NCI-H524 (cell line): ENCODE measurements at regions not wholly inside any gene's neighbourhood (a gene's known extent, or its start where the extent isn't known, plus 50 kb on each side); places are given as distances from the start of the nearest gene placed in this dataset.

Experiments
- DNase-seq, 2 experiments: peaks; one replicate each; lab custom pipeline; 2025; lab: John Stamatoyannopoulos, UW

DNA sequence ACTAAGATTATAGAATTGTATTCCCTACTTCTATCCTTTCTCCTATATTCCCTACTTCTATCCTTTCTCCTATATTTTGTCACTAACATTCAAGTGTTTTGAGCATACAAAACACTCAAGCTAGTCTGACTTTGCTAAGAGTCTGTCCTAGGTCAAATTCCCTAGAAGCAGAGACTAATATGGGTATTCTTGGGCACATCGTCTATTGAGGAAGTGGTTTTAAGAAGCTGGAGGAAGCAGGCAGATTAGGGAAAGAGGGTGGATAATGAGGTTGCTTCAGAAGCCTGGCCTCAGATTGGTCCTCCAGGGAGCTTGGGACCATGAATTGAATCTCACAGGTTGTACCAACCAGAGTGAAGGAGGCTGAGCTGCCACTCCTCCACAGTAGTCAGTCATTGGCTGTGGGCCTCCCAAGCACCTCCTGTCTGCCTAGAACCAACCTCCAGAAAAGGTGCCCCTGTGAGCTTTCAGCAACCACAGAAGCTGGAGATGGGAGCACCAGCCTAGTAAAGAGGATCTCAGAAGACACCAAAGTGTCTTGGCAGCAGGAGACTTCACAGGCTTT, 295.9 kb upstream of the PHF14 start:
- no peak for DNase-seq

DNA sequence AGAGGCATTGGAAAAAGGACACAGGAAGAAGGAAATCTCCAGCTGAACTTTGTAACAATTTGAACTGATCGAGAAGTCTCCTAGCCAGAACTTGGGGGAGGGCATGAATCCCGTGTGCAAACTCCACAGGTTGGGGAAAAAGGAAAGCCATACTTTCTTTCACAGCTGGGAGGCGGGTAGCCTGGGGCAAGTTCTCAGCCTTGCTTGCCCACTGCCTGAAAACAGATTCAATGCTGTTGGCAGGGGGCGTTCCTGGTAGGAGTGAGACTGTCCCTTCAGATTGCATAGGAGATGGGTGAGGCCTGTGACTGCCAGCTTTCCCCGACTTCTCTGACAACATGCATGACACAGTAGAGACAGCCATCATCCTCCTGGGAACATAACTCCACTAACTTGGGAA, 289.1 kb upstream of the PHF14 start:
- no peak for DNase-seq

DNA sequence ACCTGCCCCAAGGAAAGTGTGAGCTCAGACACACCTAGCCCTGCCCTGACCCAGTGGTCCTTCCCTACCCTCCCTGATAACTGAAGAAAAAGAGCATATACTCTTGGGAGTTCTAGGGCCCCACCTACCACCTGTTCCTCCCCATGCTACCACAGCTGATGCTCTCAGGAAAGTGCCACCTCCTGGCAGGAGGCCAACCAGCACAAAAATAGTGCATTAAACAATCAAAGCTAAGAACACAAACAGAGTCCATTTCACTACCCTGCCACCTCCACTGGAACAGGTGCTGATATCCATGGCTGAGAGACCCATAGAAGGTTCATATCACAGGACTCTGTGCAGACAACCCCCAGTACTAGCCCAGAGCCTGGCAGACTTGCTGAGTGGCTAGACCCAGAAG, 288.6 kb upstream of the PHF14 start:
- DNase-seq: peak in 1 of 2 experiments; percentile 5

DNA sequence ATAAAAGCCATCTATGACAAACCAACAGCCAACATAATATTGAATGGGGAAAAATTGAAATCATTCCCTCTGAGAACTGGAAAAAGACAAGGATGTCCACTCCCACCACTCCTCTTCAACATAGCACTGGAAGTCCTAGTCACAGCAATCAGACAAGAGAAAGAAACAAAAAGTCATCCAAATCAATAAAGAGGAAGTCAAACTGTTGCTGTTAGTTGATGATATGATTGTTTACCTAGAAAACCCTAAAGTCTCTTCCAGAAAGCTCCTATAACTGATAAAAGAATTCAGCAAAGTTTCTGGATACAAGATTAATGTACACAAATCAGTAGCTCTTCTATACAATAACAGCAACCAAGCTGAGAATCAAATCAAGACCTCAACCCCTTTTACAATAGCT, 285.1 kb upstream of the PHF14 start:
- DNase-seq: no peak

DNA sequence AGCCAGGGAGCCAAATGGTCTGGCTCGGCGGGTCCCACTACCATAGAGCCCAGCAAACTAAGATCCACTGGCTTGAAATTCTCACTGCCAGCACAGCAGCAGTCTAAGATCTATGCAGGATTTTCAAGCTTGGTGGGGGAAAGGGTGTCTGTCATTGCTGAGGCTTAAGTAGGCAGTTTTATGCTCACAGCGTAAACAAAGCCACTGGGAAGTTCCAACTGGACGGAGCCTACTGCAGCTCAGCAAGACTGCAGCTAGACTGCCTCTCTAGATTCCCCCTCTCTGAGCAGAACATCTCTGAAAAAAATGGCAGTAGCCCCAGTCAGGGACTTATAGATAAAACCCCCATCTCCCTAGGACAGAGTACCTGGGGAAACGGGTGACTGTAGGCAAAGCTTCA, 277.6 kb upstream of the PHF14 start:
- no peak for DNase-seq

DNA sequence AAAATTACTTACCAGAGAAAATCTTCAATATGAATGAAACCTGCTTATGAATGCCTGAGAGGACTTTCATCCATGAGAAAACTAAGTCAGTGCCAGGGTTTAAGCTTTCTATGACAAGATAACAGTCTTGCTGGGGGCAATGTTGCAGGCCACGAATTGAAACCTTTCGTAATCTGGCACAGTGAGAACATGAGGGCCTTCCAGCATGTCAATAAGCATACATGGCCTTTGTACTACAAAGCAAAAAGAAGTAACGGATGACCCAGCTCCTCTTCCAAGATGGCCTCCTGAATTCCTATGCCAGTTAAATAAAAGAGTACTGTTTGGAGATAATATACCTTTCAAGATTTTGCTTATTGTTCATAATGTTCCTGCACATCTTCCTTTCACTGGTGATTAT, 270.6 kb upstream of the PHF14 start:
- no peak for DNase-seq

DNA sequence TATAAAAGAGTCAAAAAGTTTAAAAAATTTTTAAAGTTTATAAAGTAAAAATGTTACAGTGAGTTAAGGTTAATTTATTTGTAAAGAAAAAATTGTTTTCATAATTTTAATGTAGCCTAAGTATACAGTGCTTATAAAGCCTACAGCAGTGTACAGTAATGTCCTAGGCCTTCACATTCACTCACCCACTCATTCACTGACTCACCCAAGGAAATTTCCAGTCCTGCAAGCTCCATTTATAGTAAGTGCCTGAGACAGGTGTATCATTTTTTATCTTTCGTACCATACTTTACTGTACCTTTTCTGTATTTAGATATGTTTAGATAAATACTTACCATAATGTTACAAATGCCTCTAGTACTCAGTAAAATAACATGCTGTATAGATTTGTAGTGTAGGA, 269.7 kb upstream of the PHF14 start:
- no peak for DNase-seq

DNA sequence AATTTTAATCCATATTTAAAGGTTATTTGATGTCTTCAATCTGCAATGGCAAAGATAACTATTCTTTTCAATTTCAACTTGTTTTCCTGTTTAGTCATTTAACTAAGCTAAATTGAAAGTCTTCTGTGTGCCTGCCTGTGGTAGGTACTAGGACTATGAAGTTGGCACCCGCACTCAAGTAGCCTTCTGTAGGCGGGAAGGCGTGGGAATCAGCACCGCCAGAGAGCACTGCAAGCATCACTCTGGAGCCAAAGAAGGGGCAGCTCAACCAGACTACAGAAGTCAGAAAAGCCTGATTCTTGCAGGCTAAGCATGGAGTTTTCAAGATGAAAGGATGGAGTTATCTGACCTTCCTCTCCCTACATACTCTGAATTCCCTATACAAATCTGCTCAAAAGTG, 269.0 kb upstream of the PHF14 start:
- no peak for DNase-seq

DNA sequence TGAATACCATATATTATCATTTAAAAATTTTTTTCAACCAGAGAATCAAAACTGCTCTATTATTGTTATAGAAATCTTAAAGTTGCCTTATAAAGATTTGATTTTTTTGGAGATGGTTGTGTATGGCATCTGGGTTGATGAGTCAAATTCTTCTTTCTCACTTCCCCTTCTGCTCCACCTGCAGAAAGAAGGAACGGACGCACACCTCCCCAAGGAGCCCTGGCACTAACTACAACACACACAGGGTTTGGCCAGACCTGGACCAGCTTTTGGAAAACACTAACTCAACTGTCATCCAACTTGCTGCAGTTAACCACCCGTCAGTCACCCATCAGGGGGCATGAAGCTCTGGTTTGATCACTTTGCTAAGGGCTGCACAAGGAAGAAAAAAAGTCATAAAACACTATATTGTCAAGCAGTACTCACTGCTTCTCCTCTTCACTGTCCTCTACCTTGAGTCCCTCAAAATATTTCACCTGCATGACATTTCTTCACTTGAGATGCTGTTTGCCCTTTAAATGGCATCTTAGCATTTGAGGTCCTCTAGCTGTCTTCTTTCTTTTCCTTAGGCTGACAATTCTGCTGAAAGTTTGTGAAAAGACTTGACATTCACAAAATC, 266.7 kb upstream of the PHF14 start:
- DNase-seq: no peak

DNA sequence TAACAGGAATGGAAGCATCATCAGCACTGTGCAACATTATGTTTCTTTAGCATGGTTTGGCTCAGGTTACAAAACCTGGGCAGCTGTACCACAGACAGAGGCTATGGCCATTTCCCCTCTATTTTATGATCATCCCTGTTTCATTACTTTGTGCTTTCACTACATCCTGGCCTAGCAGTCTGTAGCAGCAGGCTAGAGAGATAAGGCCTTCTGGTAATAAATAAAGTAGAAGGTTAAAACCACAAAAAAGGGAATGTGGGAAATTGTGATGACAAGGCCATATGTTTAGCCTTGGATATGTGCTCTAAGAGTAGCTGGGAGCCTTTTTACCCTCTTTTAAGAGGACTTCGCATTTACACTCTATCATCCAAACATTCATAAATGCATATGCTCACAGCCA, 266.2 kb upstream of the PHF14 start:
- peak in 1 of 2 experiments; percentile 38 for DNase-seq

DNA sequence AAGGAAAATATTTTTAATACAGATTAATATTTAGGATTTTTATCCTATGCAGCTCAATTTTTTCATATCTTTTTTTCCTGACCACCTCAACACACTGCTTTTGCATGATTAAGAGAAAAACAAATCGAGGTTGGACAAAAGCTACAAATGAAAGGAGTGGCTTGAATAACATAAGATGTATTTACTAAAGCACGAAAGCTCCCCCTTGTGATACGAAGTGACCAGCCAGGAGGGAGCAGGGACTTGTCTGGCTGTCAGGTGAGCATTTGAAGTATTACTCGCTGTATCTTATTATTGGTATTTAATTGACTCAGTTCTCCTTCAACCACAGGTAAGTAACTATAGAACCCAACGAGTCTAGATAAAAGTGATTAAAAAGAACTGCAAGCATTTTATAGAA, 265.2 kb upstream of the PHF14 start:
- peak; percentile 34 to 76 for DNase-seq

DNA sequence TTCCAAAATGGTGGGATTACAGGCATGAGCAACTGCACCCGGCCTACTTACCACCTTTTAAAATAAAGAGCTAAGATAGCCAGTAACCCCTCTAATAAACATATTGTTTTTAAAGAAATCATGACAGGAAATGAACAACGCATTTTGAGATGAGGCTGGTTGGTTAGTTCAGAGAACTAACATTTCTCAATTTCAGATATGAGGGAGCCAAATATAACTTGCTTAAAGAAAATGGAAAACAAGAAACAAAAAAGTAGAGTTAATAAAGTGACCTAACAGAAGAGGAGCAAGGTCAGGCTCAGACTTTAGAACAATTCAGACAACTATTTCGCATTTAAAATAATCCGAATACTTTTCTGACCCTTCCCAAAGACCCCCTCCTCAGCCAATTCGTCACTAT, 254.9 kb upstream of the PHF14 start:
- no peak for DNase-seq

DNA sequence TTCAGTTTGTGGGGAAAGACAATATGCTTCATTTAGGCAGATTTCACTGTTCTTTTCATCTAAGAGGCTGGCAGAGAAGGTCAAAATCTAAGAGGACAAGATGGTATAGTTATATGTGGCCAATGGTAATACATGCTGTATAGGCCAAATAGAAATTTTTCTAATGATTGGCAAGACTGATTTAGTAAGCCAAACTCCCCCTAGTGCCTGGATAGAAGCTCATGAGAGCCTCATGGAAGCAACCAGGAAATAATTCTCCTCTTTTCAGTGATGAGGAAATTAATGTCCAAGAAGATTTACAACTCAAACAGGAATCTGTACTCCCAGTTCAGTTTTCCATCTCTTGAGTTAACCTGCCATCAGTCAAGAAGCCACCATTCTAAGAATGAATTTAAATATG, 253.6 kb upstream of the PHF14 start:
- no peak for DNase-seq

DNA sequence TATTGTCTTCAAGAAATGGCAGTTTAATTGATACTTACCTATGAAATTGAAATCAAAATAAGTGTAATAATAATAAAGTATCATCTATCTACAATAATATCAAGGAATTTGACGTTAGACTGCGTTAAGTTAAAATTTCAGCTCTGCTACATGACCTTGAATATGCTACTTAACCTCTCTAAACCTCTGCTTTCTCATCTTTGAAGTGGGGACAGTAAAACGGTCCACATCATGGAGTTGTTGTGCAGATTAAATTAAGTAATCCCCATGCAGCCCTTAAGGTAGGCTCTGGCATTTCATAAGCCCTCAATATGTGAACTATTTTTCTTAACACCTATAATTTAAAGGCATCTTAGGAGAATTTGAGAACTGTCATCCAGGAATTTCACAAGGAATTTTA, 252.4 kb upstream of the PHF14 start:
- DNase-seq: no peak

DNA sequence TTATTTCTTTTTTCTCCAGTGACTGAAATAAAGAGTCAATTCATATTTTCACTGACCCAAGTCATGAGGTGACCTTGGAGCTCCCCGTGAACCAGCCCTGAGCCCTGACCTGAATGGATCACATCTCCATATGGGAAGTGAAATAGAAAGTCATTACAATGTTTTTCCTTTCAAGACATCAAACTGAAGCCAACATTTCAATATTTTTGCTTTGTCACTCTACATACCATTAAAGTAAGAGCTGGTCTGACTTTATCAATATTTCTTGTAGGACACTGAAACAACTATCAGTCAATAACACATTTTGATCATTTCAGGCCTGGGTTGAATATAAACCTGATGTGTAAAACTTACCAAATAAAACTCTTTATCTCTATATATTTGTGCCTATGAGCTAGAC, 249.8 kb upstream of the PHF14 start:
- DNase-seq: no peak

DNA sequence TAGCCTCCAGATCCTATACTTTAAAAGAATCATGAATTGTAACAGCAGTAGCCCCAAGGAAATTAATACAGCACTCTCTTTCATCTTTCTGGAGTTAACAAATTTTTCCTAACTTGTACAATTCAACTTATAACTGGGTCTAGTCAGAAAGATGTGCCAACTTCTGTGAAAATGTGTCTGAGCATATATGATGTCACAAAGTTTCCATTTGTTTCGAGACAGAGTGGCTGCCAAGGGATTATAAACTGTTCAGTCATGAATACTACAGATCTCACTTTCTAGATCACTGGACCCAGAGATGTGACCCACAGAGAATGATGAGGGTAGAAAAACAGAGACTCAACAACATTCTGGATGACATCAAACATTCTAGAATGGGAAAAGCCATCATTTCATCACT, 249.2 kb upstream of the PHF14 start:
- no peak for DNase-seq

DNA sequence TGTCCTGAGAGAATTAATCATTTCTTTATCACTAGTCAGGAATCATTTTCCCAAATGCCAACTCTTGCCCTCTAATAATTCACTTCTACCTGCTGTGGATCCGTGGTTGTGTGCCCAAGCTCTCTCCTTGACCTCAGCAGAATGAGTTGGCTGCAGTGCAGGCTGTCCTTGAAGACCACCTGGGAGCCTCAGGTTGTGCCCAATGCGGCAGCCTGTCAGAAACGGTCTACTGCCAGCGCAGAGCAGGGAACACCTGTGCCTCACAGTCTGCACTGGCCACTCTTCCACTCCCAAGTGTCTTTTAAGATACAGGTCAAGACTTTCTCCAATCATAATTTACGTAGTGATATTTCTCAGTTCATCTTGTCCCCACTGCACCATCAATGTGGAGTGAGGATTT, 246.0 kb upstream of the PHF14 start:
- DNase-seq: no peak

DNA sequence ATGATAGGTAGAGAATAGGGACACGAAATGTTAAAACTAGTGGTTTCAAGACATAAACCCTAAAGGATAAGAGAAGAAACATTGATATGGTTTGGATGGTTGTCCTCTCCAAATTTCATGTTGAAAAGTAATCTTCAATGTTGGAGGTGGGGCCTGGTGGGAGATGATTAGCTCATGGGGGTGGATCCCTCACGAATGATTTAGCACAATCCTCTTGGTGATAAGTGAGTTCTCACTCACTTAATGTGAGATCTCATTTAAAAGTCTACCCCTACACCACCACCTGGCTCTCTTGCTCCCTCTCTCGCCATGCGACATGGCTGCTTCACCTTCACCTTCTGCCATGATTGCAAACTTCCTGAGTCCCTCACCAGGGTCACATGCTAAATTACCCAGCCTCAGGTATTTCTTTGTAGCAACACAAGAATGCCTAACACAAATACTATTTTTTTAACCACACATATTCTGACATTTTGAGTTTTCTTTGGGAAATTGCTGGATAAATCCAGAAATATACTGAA, 242.4 kb upstream of the PHF14 start:
- no peak for DNase-seq

DNA sequence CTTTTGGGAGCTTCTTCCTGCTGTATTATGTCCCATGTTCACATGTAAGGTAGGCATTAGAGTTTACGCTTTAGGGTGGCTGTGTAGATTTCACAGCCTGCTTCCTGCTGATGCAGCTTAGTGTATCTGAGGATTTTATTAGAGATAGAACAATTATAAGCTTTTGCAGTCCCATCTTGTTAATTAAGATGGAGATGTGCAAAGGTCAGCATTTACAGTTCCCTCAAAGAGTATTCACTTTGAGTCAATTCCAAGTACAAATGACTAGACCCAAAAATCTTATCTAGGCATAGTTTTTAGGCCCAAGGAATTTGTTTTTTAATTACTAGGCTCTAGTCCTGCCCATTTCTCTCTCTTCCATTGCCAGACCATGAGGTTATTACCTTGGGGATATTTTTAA, 239.9 kb upstream of the PHF14 start:
- no peak for DNase-seq

DNA sequence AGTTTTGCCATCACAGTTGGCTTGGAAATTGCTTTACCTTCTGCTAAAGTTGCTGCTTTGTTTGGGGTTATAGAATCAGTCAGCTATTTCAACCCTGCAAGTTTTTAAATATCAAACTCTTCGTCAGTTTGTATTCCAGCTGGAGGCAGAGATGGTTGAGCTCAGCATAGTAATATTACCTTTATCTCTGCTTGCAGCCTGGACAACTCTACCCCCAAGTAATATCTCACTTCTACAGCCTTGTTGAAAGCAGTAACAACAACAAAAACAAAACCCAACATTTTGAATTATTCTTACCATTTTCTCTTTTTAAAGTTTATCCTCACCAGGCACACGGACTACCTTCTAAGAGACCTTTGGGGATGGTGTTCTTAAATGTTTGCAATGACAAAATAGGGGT, 239.1 kb upstream of the PHF14 start:
- no peak for DNase-seq

DNA sequence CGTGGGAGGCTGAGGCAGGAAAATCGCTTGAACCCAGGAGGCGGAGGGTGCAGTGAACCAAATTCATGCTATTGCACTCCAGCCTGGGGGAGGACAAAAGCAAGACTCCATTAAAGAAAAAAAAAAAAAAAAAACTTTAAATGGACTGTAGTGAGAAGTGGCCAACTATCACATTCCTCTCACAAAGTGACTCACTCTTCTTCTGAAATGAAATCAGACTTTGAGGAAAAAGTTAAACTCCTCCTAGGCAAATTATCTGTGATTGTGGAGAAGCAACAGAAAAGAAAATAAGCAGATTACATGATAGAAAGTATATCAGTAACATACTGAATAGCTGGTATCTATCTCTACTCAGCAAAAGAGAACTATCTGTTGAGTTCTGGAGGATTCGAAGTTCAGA, 234.3 kb upstream of the PHF14 start:
- no peak for DNase-seq

DNA sequence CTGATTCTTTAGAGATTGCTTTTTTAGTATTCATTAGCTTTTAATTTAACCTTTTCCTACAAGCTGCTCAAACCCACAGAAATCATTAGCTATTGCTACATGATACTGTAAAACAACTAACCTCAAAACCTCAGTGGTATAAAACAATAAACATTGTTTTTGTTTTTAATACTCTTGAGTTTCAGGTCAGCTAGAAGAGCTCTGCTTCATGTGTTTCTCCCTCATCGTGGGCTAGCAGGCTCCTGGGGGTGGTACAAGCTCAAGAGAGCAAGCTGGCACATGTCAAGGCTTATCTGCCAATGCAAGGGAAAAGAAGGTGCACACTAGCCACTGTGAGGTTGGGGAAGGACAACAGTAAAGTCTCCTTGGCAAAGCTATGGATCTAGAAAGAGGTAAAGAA, 232.9 kb upstream of the PHF14 start:
- no peak for DNase-seq

DNA sequence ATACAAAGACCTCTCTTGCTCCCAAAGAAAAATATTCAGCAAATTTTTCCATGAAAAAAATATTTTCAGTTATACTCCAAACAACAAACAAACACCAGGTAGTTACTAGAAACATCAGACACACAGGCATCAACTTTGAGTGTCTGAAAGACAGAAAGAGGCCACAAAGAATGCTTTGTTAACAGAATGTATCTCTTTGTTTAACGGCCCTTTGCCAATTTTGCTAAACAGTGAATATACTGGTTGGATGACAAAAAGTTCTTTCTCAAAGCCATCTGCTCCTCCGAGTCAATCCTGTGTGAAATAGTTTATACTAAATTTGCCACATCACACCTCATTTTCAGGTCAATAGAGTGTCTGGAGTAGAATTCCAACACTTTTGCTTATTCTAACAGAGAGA, 216.7 kb upstream of the PHF14 start:
- no peak for DNase-seq

DNA sequence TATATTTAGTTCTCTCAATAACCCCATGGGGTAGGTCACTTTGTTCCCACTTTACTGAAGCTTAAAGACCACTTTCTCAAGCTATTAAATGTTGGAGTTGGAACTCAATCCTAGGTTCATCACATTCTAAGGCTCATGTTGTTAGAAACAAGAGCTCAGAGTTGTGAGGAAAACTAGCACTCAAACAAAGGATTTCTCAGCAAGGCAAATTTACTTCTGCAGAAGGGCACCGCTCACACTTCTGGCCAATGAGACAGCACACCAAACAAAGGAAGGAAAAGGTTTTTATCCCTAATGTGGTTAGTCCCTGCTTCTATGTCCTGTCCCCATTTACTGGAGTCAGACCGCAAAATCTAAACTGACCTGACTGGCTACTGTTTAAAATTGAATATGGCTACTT, 214.6 kb upstream of the PHF14 start:
- DNase-seq: no peak
